ENCODE measurements at regions not wholly inside any gene's neighbourhood (a gene's known extent, or its start where the extent isn't known, plus 50 kb on each side); places are given as distances from the start of the nearest gene placed in this dataset.

DNA sequence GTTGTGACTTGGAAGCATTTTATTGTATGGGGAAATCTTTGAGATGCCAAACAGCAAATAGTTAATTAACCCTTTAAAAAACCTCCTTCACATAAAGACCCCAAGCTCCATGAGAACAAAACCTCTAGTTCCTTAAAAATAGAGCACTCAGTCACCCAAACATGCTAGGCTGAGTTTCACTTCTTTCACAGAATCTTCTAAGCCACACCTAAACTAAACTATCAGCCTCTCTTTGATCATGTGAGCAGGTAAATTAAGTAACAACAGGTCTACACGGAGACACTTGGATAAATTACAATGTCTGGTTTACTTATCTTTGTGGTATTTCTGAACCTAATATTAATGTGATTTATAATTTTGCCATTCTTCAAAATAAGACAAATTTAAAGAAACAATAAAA, 205.2 kb upstream of the MARCKS start (continued):
- TF ChIP-seq REST (IDR thresholded peaks at IDR 0.05) (no peak), ZBTB33 (IDR thresholded peaks at IDR 0.05) (no peak), SP1 (IDR thresholded peaks at IDR 0.05) (no peak), MAX (IDR thresholded peaks at IDR 0.05) (no peak), ATF3 (IDR thresholded peaks at IDR 0.05) (no peak)

- Histone ChIP-seq H3K4me1 (ENCODE audit: control insufficient read depth in 4 of 4, insufficient read depth in 4 of 4, low read length in 3 of 4) (peaks cover 0 to 13% (median 4%) of the 10 kb centered on the region in 4 donors), H3K9ac (ENCODE audit: low read depth in 1 of 2, low read length in 2 of 2) (no peak overlapping the region), H3K27ac (ENCODE audit: low read depth in 1 of 2, low read length in 2 of 2) (peak overlapping the region in 1 of 2 donors; percentile 25), H3K36me3 (ENCODE audit: control insufficient read depth in 4 of 4, insufficient read depth in 3 of 4, low read depth in 1 of 4, low read length in 3 of 4) (no peaks in the 10 kb centered on the region), H3K9me3 (ENCODE audit: control insufficient read depth in 4 of 4, low read length in 3 of 4) (no peaks in the 10 kb centered on the region), H3K4me3 (ENCODE audit: low read depth in 1 of 3, low read length in 3 of 3) (no peak overlapping the region), H3K27me3 (ENCODE audit: control insufficient read depth in 4 of 4, insufficient read depth in 4 of 4, low read length in 3 of 4) (no peaks in the 10 kb centered on the region)
- TF ChIP-seq FOXA1 (IDR thresholded peaks at IDR 0.05) (no peak), REST (IDR thresholded peaks at IDR 0.05) (no peak), SP1 (IDR thresholded peaks at IDR 0.05) (no peak), HNF4G (IDR thresholded peaks at IDR 0.05) (no peak), NR2F2 (IDR thresholded peaks at IDR 0.05) (no peak), MAX (IDR thresholded peaks at IDR 0.05) (no peak), EGR1 (IDR thresholded peaks at IDR 0.05; ENCODE audit: low read depth in 2 of 2) (no peak), TAF1 (conservative IDR thresholded peaks at IDR 0.05) (no peak), RXRA (IDR thresholded peaks at IDR 0.05) (no peak), ZBTB33 (IDR thresholded peaks at IDR 0.05) (no peak), GABPA (IDR thresholded peaks at IDR 0.05 in 1 of 2, conservative IDR thresholded peaks at IDR 0.05 in 1 of 2) (no peak), CTCF (IDR thresholded peaks at IDR 0.05; ENCODE audit: low read depth, low read length, missing input control) (no peak), ATF3 (IDR thresholded peaks at IDR 0.05) (no peak), YY1 (IDR thresholded peaks at IDR 0.05) (no peak), HNF4A (conservative IDR thresholded peaks at IDR 0.05) (no peak), RAD21 (IDR thresholded peaks at IDR 0.05) (no peak), FOXA2 (IDR thresholded peaks at IDR 0.05) (no peak), JUND (IDR thresholded peaks at IDR 0.05) (no peak)
- 98% methylated on average over 3 of the region's 3 CpGs for WGBS
- DNase-seq (ENCODE audit: low spot score), result no peak
Observed at GRCh38 chr6:113653275-113653674, 203.9 kb upstream of the MARCKS start.
